Naive thymus-derived CD4-positive, alpha-beta T cell (primary cell): ENCODE measurements at regions not wholly inside any gene's neighbourhood (a gene's known extent, or its start where the extent isn't known, plus 50 kb on each side); places are given as distances from the start of the nearest gene placed in this dataset.

Experiments used
- ATAC-seq: fragments of 150-1000 bp; cut with Tn5 transposase; 2 replicates; pipeline ENCODE4 v1.10.0; 2021; ENCODE audit warnings: mild to moderate bottlenecking, moderate library complexity
- CTCF ChIA-PET: fragments of 350-600 bp; sonication (Branson Sonifier 250); formaldehyde crosslinking; loops from one replicate; lab custom pipeline; 2021; ENCODE audit warnings: antibody characterized with exemption; lab: Charles Lee
- POLR2A ChIA-PET: fragments of 350-600 bp; sonication (Branson Sonifier 250); formaldehyde crosslinking; loops from one replicate; lab custom pipeline; 2021; ENCODE audit warnings: antibody characterized with exemption, inconsistent platforms; lab: Charles Lee
- DNase-seq, 9 donors: peaks; one replicate each; pipeline versions ENCODE4 v3.0.0 to v3.0.0-alpha.2; 2020 to 2022; ENCODE audit warnings: mixed read lengths in 1 of 9
- H3K27ac ChIP-seq: one replicate; pipeline ENCODE4 v1.7.0; 2013; ENCODE audit warnings: mild to moderate bottlenecking, low read depth, low read length, moderate library complexity
- H3K27me3 ChIP-seq, 2 donors: one replicate each; pipeline ENCODE4 v1.7.0; 2013; ENCODE audit warnings: low read length in 2 of 2, mild to moderate bottlenecking in 2 of 2, moderate library complexity in 2 of 2; ENCODE audit not compliant: control insufficient read depth in 2 of 2, insufficient read depth in 2 of 2
- H3K36me3 ChIP-seq, 3 experiments: 1 replicate in 2 of 3; 2 replicates in 1 of 3; pipeline ENCODE4 v1.7.0; 2013; ENCODE audit warnings: low read length in 3 of 3, mild to moderate bottlenecking in 3 of 3, moderate library complexity in 1 of 3; ENCODE audit not compliant: insufficient read depth in 3 of 3, control insufficient read depth in 2 of 3
- H3K4me1 ChIP-seq, 2 donors: one replicate each; pipeline ENCODE4 v1.7.0; 2013; ENCODE audit warnings: low read length in 2 of 2, mild to moderate bottlenecking in 2 of 2, moderate library complexity in 1 of 2; ENCODE audit not compliant: control insufficient read depth in 2 of 2, insufficient read depth in 2 of 2
- H3K4me3 ChIP-seq: 2 replicates; pipeline ENCODE4 v1.7.0; 2013; ENCODE audit warnings: mild to moderate bottlenecking, low read length
- H3K9me3 ChIP-seq, 3 experiments: 1 replicate in 2 of 3; 2 replicates in 1 of 3; pipeline ENCODE4 v1.7.0; 2013; ENCODE audit warnings: low read length in 3 of 3; ENCODE audit not compliant: control insufficient read depth in 2 of 3
- H3K27ac Mint-ChIP-seq, 9 donors: one replicate each; pipeline ENCODE4 v1.8.0; 2020 to 2022; ENCODE audit warnings: mixed read lengths in 9 of 9, mild to moderate bottlenecking in 8 of 9, moderate library complexity in 5 of 9, inconsistent platforms in 2 of 9
- H3K27me3 Mint-ChIP-seq, 5 donors: one replicate each; pipeline ENCODE4 v1.8.0; 2021 to 2022; ENCODE audit warnings: mixed read lengths in 5 of 5, mild to moderate bottlenecking in 1 of 5
- H3K36me3 Mint-ChIP-seq, 5 donors: one replicate each; pipeline ENCODE4 v1.8.0; 2020 to 2022; ENCODE audit warnings: mixed read lengths in 5 of 5, mild to moderate bottlenecking in 3 of 5, inconsistent platforms in 1 of 5
- H3K4me1 Mint-ChIP-seq, 7 donors: one replicate each; pipeline ENCODE4 v1.8.0; 2020 to 2022; ENCODE audit warnings: mixed read lengths in 7 of 7, mild to moderate bottlenecking in 3 of 7, inconsistent platforms in 1 of 7
- H3K4me3 Mint-ChIP-seq, 10 donors: one replicate each; pipeline ENCODE4 v1.8.0; 2020 to 2022; ENCODE audit warnings: mild to moderate bottlenecking in 10 of 10, mixed read lengths in 10 of 10, moderate library complexity in 6 of 10, inconsistent platforms in 2 of 10
- H3K9me3 Mint-ChIP-seq, 11 donors: one replicate each; pipeline ENCODE4 v1.8.0; 2020 to 2022; ENCODE audit warnings: mixed read lengths in 11 of 11, mild to moderate bottlenecking in 4 of 11, inconsistent platforms in 1 of 11, moderate library complexity in 1 of 11
- intact Hi-C, 2 donors: fragments of 100-400 bp; cut with micrococcal nuclease; formaldehyde crosslinking; loops; one replicate each; pipeline ENCODE4 v1.15.1; 2023

DNA sequence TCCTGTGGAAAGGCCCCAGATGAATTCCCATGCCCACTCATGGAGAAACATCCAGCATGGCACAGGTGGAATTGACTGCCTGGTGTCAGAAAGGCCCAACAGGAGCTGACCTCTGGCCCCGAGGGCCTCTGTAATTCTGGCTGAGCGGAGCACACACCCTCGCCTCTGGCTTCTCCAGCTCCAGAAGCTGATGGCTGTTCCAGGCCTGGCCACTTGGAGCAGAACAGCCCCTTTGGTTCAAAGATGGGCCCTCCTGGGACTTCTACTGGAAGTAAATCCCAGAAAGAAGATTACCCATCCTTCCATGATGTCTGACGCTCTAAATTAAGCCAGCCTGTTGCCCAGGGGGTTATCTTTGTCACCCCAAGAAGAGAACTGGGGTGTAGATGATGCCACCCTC is 275.1 kb upstream of the CDH4 start:
- no peaks in the 10 kb centered on the region for H3K36me3 Mint-ChIP-seq
- H3K4me1 Mint-ChIP-seq, result no peaks in the 10 kb centered on the region
- ATAC-seq (no peak), DNase-seq (no peak)
- CTCF ChIA-PET, result no interaction called here
- peaks cover 0 to 11% (median 0%) of the 10 kb centered on the region in 5 donors for H3K27me3 Mint-ChIP-seq
- POLR2A ChIA-PET, result no interaction called here
- no peak overlapping the region for H3K27ac Mint-ChIP-seq
- no peak overlapping the region for H3K4me3 Mint-ChIP-seq
- H3K36me3 ChIP-seq, result no peaks in the 10 kb centered on the region
- H3K27me3 ChIP-seq, result no peaks in the 10 kb centered on the region
- intact Hi-C loops, result no loop called here
- no peak overlapping the region for H3K27ac ChIP-seq
- no peak overlapping the region for H3K4me3 ChIP-seq
- no peaks in the 10 kb centered on the region for H3K4me1 ChIP-seq
- no peaks in the 10 kb centered on the region for H3K9me3 ChIP-seq
- H3K9me3 Mint-ChIP-seq, result peaks cover 4 to 28% (median 7%) of the 10 kb centered on the region in 11 donors

DNA sequence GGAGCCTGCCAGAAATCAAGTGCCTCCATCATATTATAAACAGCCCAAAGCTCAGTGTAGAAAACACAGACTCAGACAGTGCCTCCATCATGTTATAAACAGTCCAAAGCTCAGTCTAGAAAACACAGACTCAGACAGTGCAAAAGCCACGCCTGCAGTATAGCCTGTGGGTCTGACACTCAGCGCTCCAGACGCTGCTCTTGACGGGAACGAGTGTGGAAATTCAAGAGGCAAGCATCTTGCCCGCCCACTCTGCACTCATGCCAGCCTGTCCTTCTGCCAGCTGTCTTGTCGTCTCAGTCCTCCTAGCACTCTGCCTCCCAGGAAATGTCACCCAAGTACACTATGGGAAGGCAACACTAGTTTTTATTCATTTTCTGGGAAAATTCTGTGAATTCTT is 274.2 kb upstream of the CDH4 start:
- Mint-ChIP-seq H3K27me3 (peaks cover 0 to 11% (median 0%) of the 10 kb centered on the region in 5 donors), H3K4me3 (no peak overlapping the region)
- intact Hi-C loops, result no loop called here

DNA sequence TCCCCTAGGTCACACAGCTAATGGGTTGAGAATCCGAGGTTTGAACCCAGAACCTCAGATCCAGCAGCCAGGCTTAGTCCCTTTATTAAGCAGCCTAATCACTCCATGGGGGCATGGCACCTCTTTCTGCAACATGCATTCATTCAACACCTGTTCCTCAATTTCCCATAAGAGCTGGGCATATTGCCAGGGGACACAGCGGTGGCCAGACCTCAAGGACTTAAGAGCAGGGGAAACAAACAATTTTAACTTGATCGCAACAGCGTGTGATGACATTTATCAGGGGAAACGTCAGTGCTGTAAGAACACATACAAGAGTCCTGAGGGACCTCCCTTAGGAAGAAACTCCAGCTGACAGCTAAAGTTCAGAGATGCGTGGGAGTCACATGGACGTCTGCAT is 267.4 kb upstream of the CDH4 start:
- H3K4me3 Mint-ChIP-seq, result no peak overlapping the region
- intact Hi-C loops, result no loop called here
- ATAC-seq (no peak), DNase-seq (no peak)
- H3K9me3 Mint-ChIP-seq, result peaks cover 3 to 25% (median 10%) of the 10 kb centered on the region in 11 donors
- peaks cover 0 to 16% (median 8%) of the 10 kb centered on the region in 5 donors for H3K27me3 Mint-ChIP-seq
- H3K27ac ChIP-seq, result no peak overlapping the region
- H3K27ac Mint-ChIP-seq, result no peak overlapping the region
- peaks cover 0 to 5% (median 0%) of the 10 kb centered on the region in 5 donors for H3K36me3 Mint-ChIP-seq
- no peaks in the 10 kb centered on the region for H3K9me3 ChIP-seq
- no peak overlapping the region for H3K4me3 ChIP-seq
- ChIA-PET CTCF (no interaction called here), POLR2A (no interaction called here)
- H3K4me1 ChIP-seq, result no peaks in the 10 kb centered on the region
- no peaks in the 10 kb centered on the region for H3K36me3 ChIP-seq
- H3K4me1 Mint-ChIP-seq, result no peaks in the 10 kb centered on the region
- H3K27me3 ChIP-seq, result no peaks in the 10 kb centered on the region

More for the DNA sequence above, 274.2 kb upstream of the CDH4 start:
- no peak overlapping the region for H3K27ac Mint-ChIP-seq
- peaks cover 4 to 28% (median 7%) of the 10 kb centered on the region in 11 donors for H3K9me3 Mint-ChIP-seq
- H3K4me1 ChIP-seq, result no peaks in the 10 kb centered on the region
- POLR2A ChIA-PET, result no interaction called here
- no peak overlapping the region for H3K27ac ChIP-seq
- no peaks in the 10 kb centered on the region for H3K36me3 ChIP-seq
- DNase-seq (no peak), ATAC-seq (no peak)
- CTCF ChIA-PET, result no interaction called here
- no peaks in the 10 kb centered on the region for H3K4me1 Mint-ChIP-seq
- no peak overlapping the region for H3K4me3 ChIP-seq
- H3K27me3 ChIP-seq, result no peaks in the 10 kb centered on the region
- H3K36me3 Mint-ChIP-seq, result no peaks in the 10 kb centered on the region
- no peaks in the 10 kb centered on the region for H3K9me3 ChIP-seq

DNA sequence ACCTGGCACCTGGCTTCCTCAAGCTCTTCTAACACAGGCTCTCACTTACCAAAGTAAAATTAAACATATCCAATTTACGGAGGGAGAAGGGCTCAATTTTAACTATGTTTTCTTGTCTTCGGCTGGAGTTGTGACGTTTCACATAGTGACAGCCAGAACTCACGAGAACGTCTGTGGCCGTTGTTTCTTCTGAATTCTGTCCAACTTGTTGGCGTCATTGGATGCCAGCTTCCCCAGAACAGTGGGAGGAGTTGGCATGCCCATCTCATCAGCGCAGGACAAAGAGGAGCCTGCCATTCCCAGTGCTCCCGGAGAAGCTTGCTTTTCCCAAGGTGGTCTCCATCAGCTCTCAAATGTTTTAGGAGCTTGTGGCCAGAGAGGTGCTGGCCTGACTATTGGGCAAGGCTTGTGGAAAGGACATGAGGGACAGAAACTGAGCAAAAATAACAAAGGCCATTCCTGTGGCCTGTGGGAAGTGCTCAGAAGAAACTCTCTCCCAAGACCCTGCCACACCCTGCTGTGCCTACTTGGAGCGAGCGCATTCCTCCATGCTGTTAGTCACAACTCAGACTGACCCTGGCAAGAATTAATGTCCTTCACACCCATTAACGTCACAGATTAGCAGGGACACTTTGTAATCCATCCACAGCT is 265.4 kb upstream of the CDH4 start:
- Mint-ChIP-seq H3K4me1 (no peaks in the 10 kb centered on the region), H3K4me3 (no peak overlapping the region), H3K9me3 (peaks cover 0 to 14% (median 2%) of the 10 kb centered on the region in 11 donors), H3K27ac (no peak overlapping the region), H3K36me3 (peaks cover 0 to 5% (median 0%) of the 10 kb centered on the region in 5 donors), H3K27me3 (peaks cover 0 to 18% (median 8%) of the 10 kb centered on the region in 5 donors)
- no peak for DNase-seq
- intact Hi-C loops, result no loop called here
- H3K4me1 ChIP-seq, result no peaks in the 10 kb centered on the region
- ChIA-PET POLR2A (no interaction called here), CTCF (no interaction called here)
- no peaks in the 10 kb centered on the region for H3K36me3 ChIP-seq
- H3K9me3 ChIP-seq, result no peaks in the 10 kb centered on the region
- H3K27ac ChIP-seq, result no peak overlapping the region
- ATAC-seq, result no peak
- H3K27me3 ChIP-seq, result no peaks in the 10 kb centered on the region
- no peak overlapping the region for H3K4me3 ChIP-seq

DNA sequence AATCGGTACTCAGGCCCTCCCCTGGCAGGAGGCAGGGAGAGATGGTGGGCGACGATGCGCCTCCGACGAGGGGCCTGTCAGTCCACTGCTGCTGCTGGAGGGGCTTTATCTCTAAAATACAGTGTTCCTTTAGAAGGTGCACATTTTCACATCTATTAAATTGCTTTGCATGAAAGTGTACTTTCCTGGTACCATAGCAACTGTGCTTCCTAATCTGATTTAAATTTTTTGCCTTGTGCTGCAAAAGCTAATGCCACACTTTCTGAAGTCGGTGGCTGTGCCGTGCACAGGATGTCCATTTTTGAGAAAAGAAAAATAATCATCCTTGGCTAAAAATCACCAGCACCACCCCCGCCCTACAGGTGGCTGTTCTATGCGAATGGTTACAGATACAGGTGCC is 262.0 kb upstream of the CDH4 start:
- Mint-ChIP-seq H3K9me3 (peaks cover 0 to 13% (median 2%) of the 10 kb centered on the region in 11 donors), H3K27me3 (peaks cover 0 to 24% (median 8%) of the 10 kb centered on the region in 5 donors), H3K27ac (no peak overlapping the region), H3K4me3 (no peak overlapping the region), H3K4me1 (no peaks in the 10 kb centered on the region), H3K36me3 (peaks cover 0 to 9% (median 0%) of the 10 kb centered on the region in 5 donors)
- no peaks in the 10 kb centered on the region for H3K4me1 ChIP-seq
- H3K9me3 ChIP-seq, result no peaks in the 10 kb centered on the region
- intact Hi-C loops, result no loop called here
- no peaks in the 10 kb centered on the region for H3K36me3 ChIP-seq
- POLR2A ChIA-PET, result no interaction called here
- H3K27me3 ChIP-seq, result no peaks in the 10 kb centered on the region
- CTCF ChIA-PET, result no interaction called here
- H3K27ac ChIP-seq, result no peak overlapping the region
- no peak overlapping the region for H3K4me3 ChIP-seq
- no peak for ATAC-seq
- no peak for DNase-seq

DNA sequence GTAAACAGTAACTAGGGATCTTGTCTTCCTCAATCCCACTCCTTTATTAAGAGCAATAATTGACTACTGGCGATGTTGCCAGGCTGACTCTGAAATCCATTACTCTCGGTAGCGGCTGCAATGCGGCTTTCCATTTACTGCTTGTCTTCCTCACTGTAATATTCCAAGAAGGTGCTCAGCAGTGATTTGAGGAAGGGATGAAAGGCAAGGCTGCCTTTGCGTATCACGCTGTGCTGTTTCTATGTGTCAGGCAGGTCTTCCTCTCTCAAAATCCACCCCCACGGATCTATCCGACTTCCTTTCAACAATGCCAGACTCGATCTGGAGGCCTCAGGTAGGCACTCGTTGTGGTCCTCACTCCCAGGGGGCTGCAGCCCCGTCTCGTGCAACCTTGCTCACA is 261.4 kb upstream of the CDH4 start:
- ATAC-seq (no peak), DNase-seq (no peak)
- Histone ChIP-seq H3K27ac (no peak overlapping the region), H3K27me3 (no peaks in the 10 kb centered on the region), H3K36me3 (no peaks in the 10 kb centered on the region), H3K4me1 (no peaks in the 10 kb centered on the region), H3K9me3 (no peaks in the 10 kb centered on the region), H3K4me3 (no peak overlapping the region)
- CTCF ChIA-PET, result no interaction called here
- POLR2A ChIA-PET, result no interaction called here
- H3K4me1 Mint-ChIP-seq, result no peaks in the 10 kb centered on the region
- no peak overlapping the region for H3K27ac Mint-ChIP-seq
- intact Hi-C loops, result no loop called here
- peaks cover 0 to 23% (median 7%) of the 10 kb centered on the region in 5 donors for H3K27me3 Mint-ChIP-seq
- no peak overlapping the region for H3K4me3 Mint-ChIP-seq
- peaks cover 0 to 6% (median 0%) of the 10 kb centered on the region in 5 donors for H3K36me3 Mint-ChIP-seq
- H3K9me3 Mint-ChIP-seq, result peaks cover 0 to 10% (median 2%) of the 10 kb centered on the region in 11 donors

DNA sequence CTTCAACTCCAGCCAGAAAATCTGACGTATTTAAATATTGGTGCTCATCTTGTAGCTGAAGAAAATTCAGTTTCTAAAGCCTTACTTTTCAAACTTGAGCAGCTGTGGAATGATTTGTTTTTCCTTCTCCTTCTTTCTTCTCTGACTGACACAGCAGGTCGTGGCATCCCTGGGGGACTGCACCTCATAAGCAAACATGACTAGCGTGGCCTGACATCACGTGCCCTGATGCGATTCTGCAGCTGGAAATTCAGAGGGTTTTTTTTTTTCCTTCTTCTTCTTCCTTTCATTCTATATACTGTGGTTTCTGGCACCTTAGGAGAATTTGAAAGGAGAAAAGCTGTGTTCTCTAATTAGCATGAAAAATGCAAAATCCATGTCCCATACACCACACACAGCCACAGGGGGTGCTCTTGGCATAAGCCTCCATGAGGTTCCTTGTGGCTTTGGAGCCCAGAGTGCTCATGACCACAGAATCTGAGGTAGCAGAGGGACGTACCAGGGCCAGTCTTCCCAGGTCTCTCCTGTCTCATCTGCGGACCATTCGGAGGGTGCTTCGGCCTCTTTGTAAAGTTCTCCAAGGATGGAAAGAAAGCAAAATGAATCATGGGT is 258.5 kb upstream of the CDH4 start:
- ATAC-seq (no peak), DNase-seq (no peak)
- H3K27me3 ChIP-seq, result no peaks in the 10 kb centered on the region
- H3K27ac ChIP-seq, result no peak overlapping the region
- CTCF ChIA-PET, result no interaction called here
- no peak overlapping the region for H3K4me3 ChIP-seq
- Mint-ChIP-seq H3K9me3 (peaks cover 0 to 4% (median 0%) of the 10 kb centered on the region in 11 donors), H3K4me3 (no peak overlapping the region), H3K27ac (no peak overlapping the region), H3K36me3 (peaks cover 0 to 4% (median 0%) of the 10 kb centered on the region in 5 donors), H3K4me1 (no peaks in the 10 kb centered on the region), H3K27me3 (peaks cover 0 to 23% (median 9%) of the 10 kb centered on the region in 5 donors)
- H3K9me3 ChIP-seq, result no peaks in the 10 kb centered on the region
- no peaks in the 10 kb centered on the region for H3K4me1 ChIP-seq
- intact Hi-C loops, result no loop called here
- POLR2A ChIA-PET, result no interaction called here
- H3K36me3 ChIP-seq, result no peaks in the 10 kb centered on the region
